DND-41 (cell line): ENCODE measurements at regions not wholly inside any gene's neighbourhood (a gene's known extent, or its start where the extent isn't known, plus 50 kb on each side); places are given as distances from the start of the nearest gene placed in this dataset.

Experiments used
- CTCF ChIP-seq: IDR thresholded peaks from 2 replicates; pipeline ENCODE4 v1.5.1; 2012; ENCODE audit warnings: borderline replicate concordance, low read length, moderate library complexity, mild to moderate bottlenecking; ENCODE audit not compliant: poor library complexity, severe bottlenecking; ENCODE audit errors: extremely low read depth
- EZH2 ChIP-seq: IDR thresholded peaks from 3 replicates; pipeline ENCODE4 v1.6.1; 2012; ENCODE audit warnings: borderline replicate concordance, low read depth, mild to moderate bottlenecking, moderate library complexity, low read length, inconsistent platforms; ENCODE audit not compliant: severe bottlenecking

GRCh38 chr2:239529313-239530015 lies 128.6 kb upstream of the HDAC4 start:
- TF ChIP-seq CTCF = no peak
- TF ChIP-seq EZH2 = no peak
